IPS DF 4.7 (cell line): ENCODE measurements at regions not wholly inside any gene's neighbourhood (a gene's known extent, or its start where the extent isn't known, plus 50 kb on each side); places are given as distances from the start of the nearest gene placed in this dataset.

Source experiments
- DNase-seq: peaks from one replicate; pipeline ENCODE4 v3.0.0-alpha.2; 2013; ENCODE audit warnings: low spot score; ENCODE audit errors: extremely low read depth

DNA sequence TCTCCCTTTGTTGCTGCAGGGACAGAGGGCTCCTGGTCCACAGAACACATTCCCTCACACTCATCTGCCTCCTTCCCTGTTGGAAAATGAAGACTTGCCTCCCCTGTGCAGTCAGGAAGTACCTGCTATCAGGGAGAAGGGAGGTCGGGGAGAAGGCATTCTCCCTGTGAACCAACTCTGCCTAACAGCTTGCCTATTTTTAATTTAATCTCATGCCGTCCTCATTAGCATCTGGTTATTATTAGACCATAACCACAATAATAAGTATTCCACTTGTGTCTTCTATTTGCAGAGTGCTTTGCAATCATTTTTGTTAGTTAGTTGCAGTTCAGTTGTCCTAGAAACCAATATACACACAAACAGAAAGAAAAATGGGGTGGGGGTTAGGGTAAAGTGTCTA, 232.6 kb upstream of the SKOR2 start:
- DNase-seq, result no peak

- no peak for DNase-seq
Observed at GRCh38 chr18:47480166-47480565, 228.7 kb upstream of the SKOR2 start.

- no peak for DNase-seq
Observed at GRCh38 chr18:47471784-47472183, 220.3 kb upstream of the SKOR2 start.

DNA sequence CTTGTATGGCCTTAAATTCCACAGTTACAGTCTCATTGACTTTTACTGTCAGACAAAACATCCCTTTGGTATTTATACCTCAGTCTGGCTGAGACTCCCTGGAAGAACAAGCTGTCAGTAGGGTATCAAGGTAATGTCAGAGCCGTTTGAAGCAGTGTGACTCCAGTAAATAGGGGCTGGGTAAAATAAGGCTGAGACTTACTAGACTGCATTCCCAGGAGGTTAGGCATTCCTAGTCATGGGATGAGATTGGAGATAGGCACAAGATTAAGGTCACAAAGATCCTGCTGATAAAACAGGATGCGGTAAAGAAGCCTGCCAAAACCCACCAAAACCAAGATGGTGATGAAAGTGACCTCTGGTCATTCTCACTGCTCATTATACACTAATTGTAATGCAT, 219.5 kb upstream of the SKOR2 start:
- DNase-seq, result no peak

GRCh38 chr18:47469576-47469975, 218.1 kb upstream of the SKOR2 start:
- no peak for DNase-seq

GRCh38 chr18:47461977-47462376, 210.5 kb upstream of the SKOR2 start:
- no peak for DNase-seq

- no peak for DNase-seq
Observed at GRCh38 chr18:47461406-47461948, 210.0 kb upstream of the SKOR2 start.

GRCh38 chr18:47458483-47458882, 207.0 kb upstream of the SKOR2 start:
- no peak for DNase-seq

GRCh38 chr18:47457614-47458013, 206.2 kb upstream of the SKOR2 start:
- DNase-seq, result no peak

DNA sequence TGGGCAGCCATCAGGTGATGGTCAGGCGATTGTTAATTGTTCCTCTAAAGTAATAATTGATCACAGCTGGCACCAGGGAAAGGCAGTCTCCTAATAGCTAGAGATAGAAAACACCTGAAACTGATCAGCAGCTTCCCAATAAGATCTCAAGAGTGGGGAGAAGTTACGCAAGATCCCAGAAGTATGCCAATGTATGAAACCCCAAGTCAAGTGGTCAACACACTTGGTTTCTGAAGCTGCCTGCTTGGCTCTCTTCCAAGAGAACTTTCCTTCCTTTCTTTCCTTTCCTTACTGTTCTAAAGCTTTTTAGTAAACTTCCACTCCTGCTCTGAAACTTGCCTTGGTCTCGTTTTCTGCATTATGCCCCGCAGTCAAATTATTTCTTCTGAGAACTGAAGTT, 201.6 kb upstream of the SKOR2 start:
- no peak for DNase-seq

- no peak for DNase-seq
Observed at GRCh38 chr18:47448956-47449355, 197.5 kb upstream of the SKOR2 start.

DNA sequence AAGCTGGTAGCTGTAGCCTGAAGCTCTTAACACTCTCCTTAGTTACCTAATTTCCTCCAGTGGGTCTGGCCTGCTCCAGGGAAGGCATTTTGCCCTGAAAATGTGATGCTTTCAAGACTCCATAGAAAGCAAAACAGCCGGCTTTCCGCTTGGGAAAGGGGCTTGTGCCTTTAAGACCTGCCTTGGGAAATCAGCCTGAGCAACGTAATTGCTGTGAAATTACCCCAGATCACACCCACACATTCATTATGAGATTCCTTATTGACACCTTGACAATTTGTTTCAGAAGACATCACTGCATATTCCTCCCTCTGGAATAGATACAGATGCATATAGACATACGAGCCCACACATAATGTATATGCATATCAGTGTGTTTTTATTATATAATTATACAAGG, 190.5 kb upstream of the SKOR2 start:
- no peak for DNase-seq

GRCh38 chr18:47438001-47438400, 186.5 kb upstream of the SKOR2 start:
- DNase-seq, result no peak

- no peak for DNase-seq
Observed at GRCh38 chr18:47436871-47437270, 185.4 kb upstream of the SKOR2 start.

- DNase-seq, result no peak
Observed at GRCh38 chr18:47434214-47434746, 182.8 kb upstream of the SKOR2 start.

GRCh38 chr18:47427923-47428637, 176.6 kb upstream of the SKOR2 start:
- no peak for DNase-seq

DNA sequence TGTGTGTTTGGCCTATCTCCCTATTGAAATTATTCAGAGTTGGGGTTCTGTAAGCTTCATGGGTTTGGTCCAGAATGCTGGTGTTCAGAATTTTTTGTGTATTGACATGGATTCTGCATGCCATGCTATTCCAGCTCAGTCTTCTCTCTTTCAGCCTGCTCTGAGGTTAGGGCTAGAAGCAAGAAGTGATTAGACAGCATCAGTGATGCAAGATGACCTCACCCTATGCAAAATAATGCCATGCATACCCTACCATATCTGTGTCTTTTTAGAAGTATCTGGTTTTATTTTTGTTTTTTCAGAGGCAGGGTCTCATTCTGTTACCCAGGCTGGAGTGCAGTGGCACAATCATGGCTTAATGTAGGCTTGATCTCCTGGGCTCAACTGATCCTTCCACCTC, 175.6 kb upstream of the SKOR2 start:
- no peak for DNase-seq

DNA sequence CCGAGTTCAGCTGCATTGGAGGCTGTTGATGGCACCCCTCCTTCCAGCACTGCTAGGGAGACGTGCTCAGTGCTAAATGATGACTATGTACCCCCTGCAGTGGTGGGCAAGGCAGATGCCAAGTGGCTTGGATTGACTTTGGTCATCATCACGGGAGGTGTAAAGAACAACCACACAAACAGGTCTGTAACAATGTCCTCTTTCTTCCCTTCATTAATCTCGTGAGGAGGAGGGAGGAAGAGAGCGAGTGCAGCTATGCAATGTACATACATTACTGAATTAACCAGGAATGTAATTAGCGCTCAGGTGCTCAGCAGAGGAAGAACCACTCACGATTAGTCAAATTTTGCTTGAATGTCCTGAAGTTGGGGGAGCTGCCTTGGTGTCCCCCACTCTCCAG, 173.9 kb upstream of the SKOR2 start:
- no peak for DNase-seq

GRCh38 chr18:47422524-47422923, 171.1 kb upstream of the SKOR2 start:
- DNase-seq, result no peak

DNA sequence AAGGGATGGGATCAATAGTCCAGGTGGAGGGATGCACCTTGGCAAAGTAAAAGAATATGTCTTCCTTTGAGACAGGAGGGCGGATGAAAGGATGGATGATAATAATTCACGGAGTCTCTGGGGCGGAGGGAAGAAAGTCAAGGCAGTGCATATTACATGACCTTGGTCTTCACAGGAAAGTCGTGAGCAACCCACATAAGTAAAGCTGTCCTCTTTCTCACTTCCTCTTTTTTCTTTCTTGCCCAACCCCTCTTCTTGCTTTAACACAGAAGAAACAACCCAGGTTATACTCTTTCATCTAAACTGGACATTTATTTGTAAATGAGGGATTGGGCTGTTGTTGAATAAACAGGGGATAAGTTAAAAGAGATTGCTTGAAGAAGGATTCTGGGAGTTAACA, 168.7 kb upstream of the SKOR2 start:
- no peak for DNase-seq

DNA sequence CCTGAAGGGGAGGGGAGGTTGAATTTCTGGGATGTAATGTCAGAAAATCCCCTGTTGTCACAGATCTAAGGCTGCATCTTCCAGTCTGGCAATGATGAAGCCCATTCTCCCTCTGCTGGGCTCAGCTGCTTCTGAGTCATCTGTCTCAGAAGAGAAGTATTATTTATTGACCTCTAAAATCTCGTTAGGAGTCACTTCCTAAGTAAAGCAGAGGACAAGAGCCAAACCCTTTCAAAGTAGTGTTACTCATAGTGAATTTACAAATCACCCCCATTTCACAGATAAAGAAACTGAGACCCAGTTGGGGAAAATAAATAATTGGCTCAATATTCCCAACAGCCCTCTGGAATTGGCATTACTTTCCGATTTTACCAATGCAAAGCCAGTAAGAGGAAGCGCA, 167.3 kb upstream of the SKOR2 start:
- no peak for DNase-seq

DNA sequence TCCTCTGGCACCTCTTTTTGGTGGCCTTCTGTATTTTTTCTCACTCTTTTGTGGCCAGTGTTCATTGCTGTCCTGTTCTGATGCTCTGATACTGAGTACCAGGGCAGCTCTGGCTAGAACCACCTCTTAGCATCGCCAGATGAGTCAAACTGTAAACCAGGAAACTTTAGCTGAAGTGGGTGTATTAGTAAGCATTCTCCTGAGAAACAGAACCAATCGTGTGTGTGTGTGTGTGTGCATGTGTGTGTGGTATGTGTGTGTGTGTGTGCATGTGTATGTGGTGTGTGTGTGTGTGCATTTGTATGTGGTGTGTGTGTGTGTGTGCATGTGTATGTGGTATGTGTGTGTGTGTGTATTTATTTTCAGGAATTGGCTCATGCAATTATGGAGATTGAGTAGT, 166.3 kb upstream of the SKOR2 start:
- no peak for DNase-seq

GRCh38 chr18:47415881-47416280, 164.4 kb upstream of the SKOR2 start:
- DNase-seq, result no peak
